IMR-90 (cell line): ENCODE measurements at regions not wholly inside any gene's neighbourhood (a gene's known extent, or its start where the extent isn't known, plus 50 kb on each side); places are given as distances from the start of the nearest gene placed in this dataset.

Experiments
- ATAC-seq: fragments of 200-7000 bp; cut with Tn5 transposase; 2 replicates; pipeline ENCODE4 v1.9.1; 2020; ENCODE audit warnings: low read depth, mild to moderate bottlenecking, moderate library complexity
- BruUV-seq: library from RNA; stranded (reverse); fragments of 400-500 nt; replicated peaks from 2 replicates; lab custom pipeline; 2021; lab: Mats Ljungman, UMichigan
- CTCF ChIA-PET: fragments of 300-600 bp; formaldehyde crosslinking; extraction: SDS; loops from one replicate; lab custom pipeline; 2021; ENCODE audit warnings: antibody characterized with exemption; lab: Yijun Ruan, JAX
- POLR2A ChIA-PET: fragments of 300-600 bp; sonication (Branson Sonifier 250); formaldehyde crosslinking; loops from one replicate; lab custom pipeline; 2022; ENCODE audit warnings: antibody characterized with exemption; ENCODE audit not compliant: unreplicated experiment; lab: Charles Lee
- DNase-seq: peaks from one replicate; pipeline ENCODE4 v3.0.0; 2013
- H2AFZ ChIP-seq: replicated peaks from 2 replicates; pipeline ENCODE3; 2013; ENCODE audit warnings: low read length, mild to moderate bottlenecking; ENCODE audit not compliant: poor library complexity
- H2AK5ac ChIP-seq: 2 replicates; pipeline ENCODE4 v1.6.1; 2013; ENCODE audit warnings: low read depth, low read length, inconsistent platforms
- H2AK9ac ChIP-seq: replicated peaks from 2 replicates; pipeline ENCODE3; 2013; ENCODE audit warnings: mild to moderate bottlenecking, low read depth, low read length, moderate library complexity; ENCODE audit not compliant: poor library complexity
- H2BK120ac ChIP-seq: 2 replicates; pipeline ENCODE4 v1.6.1; 2013; ENCODE audit warnings: low read depth, low read length, inconsistent platforms
- H2BK15ac ChIP-seq: 3 replicates; pipeline ENCODE4 v1.6.1; 2013; ENCODE audit warnings: low read depth, low read length, inconsistent platforms
- H2BK20ac ChIP-seq: 2 replicates; pipeline ENCODE4 v1.6.1; 2013; ENCODE audit warnings: low read depth, mild to moderate bottlenecking, inconsistent platforms, low read length, moderate library complexity
- H2BK5ac ChIP-seq: 2 replicates; pipeline ENCODE4 v1.6.1; 2013; ENCODE audit warnings: mild to moderate bottlenecking, low read depth, low read length, inconsistent platforms; ENCODE audit not compliant: poor library complexity, severe bottlenecking
- H3K14ac ChIP-seq: replicated peaks from 2 replicates; pipeline ENCODE4 v1.6.1; 2013; ENCODE audit warnings: low read depth, low read length, inconsistent platforms
- H3K18ac ChIP-seq: 2 replicates; pipeline ENCODE4 v1.6.1; 2013; ENCODE audit warnings: low read depth, low read length, control low read depth
- H3K23ac ChIP-seq: 2 replicates; pipeline ENCODE4 v1.6.1; 2013; ENCODE audit warnings: low read depth, low read length, inconsistent platforms
- H3K27ac ChIP-seq: 2 replicates; pipeline ENCODE4 v1.5.1; 2013; ENCODE audit warnings: mild to moderate bottlenecking, control low read depth, low read length; ENCODE audit not compliant: insufficient read depth
- H3K27me3 ChIP-seq: 2 replicates; pipeline ENCODE4 v1.6.1; 2013; ENCODE audit warnings: low read length; ENCODE audit not compliant: control insufficient read depth, insufficient read depth
- H3K36me3 ChIP-seq: 2 replicates; pipeline ENCODE4 v1.6.1; 2013; ENCODE audit warnings: low read length, mixed read lengths; ENCODE audit not compliant: control insufficient read depth, insufficient read depth
- H3K4ac ChIP-seq: 2 replicates; pipeline ENCODE4 v1.6.1; 2013; ENCODE audit warnings: low read depth, low read length, inconsistent platforms
- H3K4me1 ChIP-seq: 2 replicates; pipeline ENCODE4 v1.6.1; 2013; ENCODE audit warnings: low read length, mixed read lengths; ENCODE audit not compliant: control insufficient read depth, insufficient read depth
- H3K4me2 ChIP-seq: 2 replicates; pipeline ENCODE4 v1.6.1; 2013; ENCODE audit warnings: low read depth, mild to moderate bottlenecking, control low read depth, low read length, moderate library complexity
- H3K4me3 ChIP-seq: 2 replicates; pipeline ENCODE4 v1.5.1; 2013; ENCODE audit warnings: low read depth, mild to moderate bottlenecking, control low read depth, low read length, moderate library complexity; ENCODE audit not compliant: insufficient read depth
- H3K56ac ChIP-seq: 2 replicates; pipeline ENCODE4 v1.6.1; 2013; ENCODE audit warnings: low read length, inconsistent platforms; ENCODE audit not compliant: insufficient read depth; ENCODE audit errors: extremely low read depth
- H3K79me1 ChIP-seq, 2 experiments: 2 replicates each; pipeline ENCODE4 v1.6.1; 2013; ENCODE audit warnings: low read length in 2 of 2, inconsistent platforms in 1 of 2, low read depth in 1 of 2
- H3K9ac ChIP-seq: 2 replicates; pipeline ENCODE4 v1.6.1; 2013; ENCODE audit warnings: low read depth, low read length, control low read depth
- H3K9me1 ChIP-seq: 2 replicates; pipeline ENCODE4 v1.6.1; 2013; ENCODE audit warnings: low read length, inconsistent platforms; ENCODE audit not compliant: insufficient read depth
- H3K9me3 ChIP-seq: 2 replicates; pipeline ENCODE4 v1.6.1; 2013; ENCODE audit warnings: low read length; ENCODE audit not compliant: control insufficient read depth, insufficient read depth
- H4K20me1 ChIP-seq: 2 replicates; pipeline ENCODE4 v1.6.1; 2013; ENCODE audit warnings: low read length, inconsistent platforms; ENCODE audit not compliant: insufficient read depth
- H4K5ac ChIP-seq: 2 replicates; pipeline ENCODE4 v1.6.1; 2013; ENCODE audit warnings: mild to moderate bottlenecking, low read depth, low read length, control low read depth
- H4K8ac ChIP-seq, 2 experiments: 2 replicates each; pipeline ENCODE4 v1.6.1; 2013; ENCODE audit warnings: low read depth in 2 of 2, low read length in 2 of 2, control low read depth in 1 of 2, inconsistent platforms in 1 of 2
- H4K91ac ChIP-seq: 2 replicates; pipeline ENCODE4 v1.6.1; 2013; ENCODE audit warnings: low read depth, low read length, inconsistent platforms; ENCODE audit not compliant: insufficient read depth
- BHLHE40 ChIP-seq: fragments of 150-350 bp; IDR thresholded peaks from 2 replicates; pipeline ENCODE4 v1.6.1; 2016; ENCODE audit warnings: mild to moderate bottlenecking, low read depth, low read length
- CEBPB ChIP-seq: IDR thresholded peaks from 2 replicates; pipeline ENCODE4 v1.6.1; 2012; ENCODE audit warnings: low read depth, low read length, improper control_type of control experiment
- CHD1 ChIP-seq: IDR thresholded peaks from 2 replicates; pipeline ENCODE4 v1.6.1; 2012; ENCODE audit warnings: low read depth, low read length, improper control_type of control experiment
- CTCF ChIP-seq: conservative IDR thresholded peaks from 2 replicates; pipeline ENCODE4 v1.5.1; 2012; ENCODE audit warnings: mild to moderate bottlenecking, low read depth, low read length, improper control_type of control experiment
- ELK1 ChIP-seq: fragments of 150-350 bp; IDR thresholded peaks from 2 replicates; pipeline ENCODE4 v1.6.1; 2016; ENCODE audit warnings: low read depth, mild to moderate bottlenecking, low read length, moderate library complexity, borderline replicate concordance
- FOS ChIP-seq: fragments of 150-350 bp; IDR thresholded peaks from 2 replicates; pipeline ENCODE4 v1.6.1; 2016; ENCODE audit warnings: low read depth, low read length
- MAFK ChIP-seq: IDR thresholded peaks from 2 replicates; pipeline ENCODE4 v1.6.1; 2012; ENCODE audit warnings: low read depth, low read length, improper control_type of control experiment
- MAZ ChIP-seq: IDR thresholded peaks from 2 replicates; pipeline ENCODE4 v1.6.1; 2012; ENCODE audit warnings: low read depth, mild to moderate bottlenecking, low read length, improper control_type of control experiment, moderate library complexity, borderline replicate concordance
- MXI1 ChIP-seq: IDR thresholded peaks from 2 replicates; pipeline ENCODE4 v1.6.1; 2012; ENCODE audit warnings: low read depth, mild to moderate bottlenecking, low read length, moderate library complexity, borderline replicate concordance
- NFE2L2 ChIP-seq: fragments of 150-350 bp; IDR thresholded peaks from 2 replicates; pipeline ENCODE4 v1.6.1; 2016; ENCODE audit warnings: low read depth, mild to moderate bottlenecking, low read length
- POLR2A ChIP-seq: IDR thresholded peaks from 2 replicates; pipeline ENCODE4 v1.6.1; 2012; ENCODE audit warnings: mild to moderate bottlenecking, low read depth, low read length
- RAD21 ChIP-seq: IDR thresholded peaks from 2 replicates; pipeline ENCODE4 v1.6.1; 2012; ENCODE audit warnings: low read length, improper control_type of control experiment
- RCOR1 ChIP-seq: IDR thresholded peaks from 2 replicates; pipeline ENCODE4 v1.6.1; 2012; ENCODE audit warnings: mild to moderate bottlenecking, low read length, improper control_type of control experiment; ENCODE audit not compliant: insufficient replicate concordance
- RFX5 ChIP-seq: IDR thresholded peaks from 2 replicates; pipeline ENCODE4 v1.8.0; 2012; ENCODE audit warnings: low read depth, mild to moderate bottlenecking, low read length, moderate library complexity
- SMC3 ChIP-seq: fragments of 150-350 bp; IDR thresholded peaks from 2 replicates; pipeline ENCODE4 v1.6.1; 2016; ENCODE audit warnings: low read depth, mild to moderate bottlenecking, antibody characterized with exemption, low read length, moderate library complexity
- USF2 ChIP-seq: fragments of 150-350 bp; IDR thresholded peaks from 2 replicates; pipeline ENCODE4 v1.6.1; 2017; ENCODE audit warnings: mild to moderate bottlenecking, antibody characterized with exemption, low read length, low read depth
- WGBS, 2 experiments: methylation state at CpG; one replicate each; pipeline versions ENCODE4 v1.1.5 to v1.1.7; 2013; ENCODE audit warnings: missing lambda C conversion rate in 2 of 2; ENCODE audit not compliant: insufficient read length in 1 of 2; ENCODE audit errors: extremely low coverage in 2 of 2; 5-methylcytosine and 5-hydroxymethylcytosine counted together
- dilution Hi-C: fragments of 300-500 bp; cut with HindIII; formaldehyde crosslinking; loops from one replicate; pipeline ENCODE4 v1.14.3; 2018; ENCODE audit warnings: low sequenced_read_pairs; ENCODE audit not compliant: unreplicated experiment
- in situ Hi-C: fragments of 300-500 bp; cut with MboI; formaldehyde crosslinking; loops from 3 replicates; pipeline ENCODE4 v1.14.3; 2019; ENCODE audit warnings: low sequenced_read_pairs, inconsistent platforms, mixed read lengths
- intact Hi-C: fragments of 100-400 bp; cut with micrococcal nuclease; formaldehyde crosslinking; loops from 2 replicates; pipeline ENCODE4 v1.10.0; 2022

GRCh38 chr1:214122110-214122509, 134.3 kb downstream of the PROX1 start:
- peaks cover 3% of the 10 kb centered on the region; the same call in 1 of the 2 replicates for H3K27me3 ChIP-seq
- H3K23ac ChIP-seq = no peak overlapping the region
- H4K20me1 ChIP-seq = no peaks in the 10 kb centered on the region
- H3K36me3 ChIP-seq = no peaks in the 10 kb centered on the region
- H3K4me1 ChIP-seq = no peaks in the 10 kb centered on the region
- 92% methylated on average over 2 of the region's 6 CpGs; no CpG with 5 or more reads in 1 of the 2 experiments for WGBS, 2 experiments
- H3K18ac ChIP-seq = no peak overlapping the region
- H3K4me3 ChIP-seq = no peak overlapping the region
- dilution Hi-C loops (no loop called here), in situ Hi-C loops (loop anchor here (10.0 kb wide), 3 partner anchors 747 to 997 kb away; no protein-coding TSS in a partner anchor), intact Hi-C loops (loop anchor here (2.0 to 10.0 kb wide), 3 partner anchors 135 to 1107 kb away; partner anchors contain the start of genes ANGEL2 and PROX1)
- ATAC-seq = no peak
- TF ChIP-seq POLR2A (no peak), CHD1 (no peak), SMC3 (no peak), RAD21 (no peak), CEBPB (no peak), MXI1 (no peak), MAFK (no peak), MAZ (no peak), RCOR1 (no peak), ELK1 (no peak), NFE2L2 (no peak), CTCF (no peak), FOS (no peak), USF2 (no peak), BHLHE40 (no peak), RFX5 (no peak)
- H2AK9ac ChIP-seq = no peak overlapping the region
- no peak overlapping the region for H2BK20ac ChIP-seq
- no peak overlapping the region for H2AK5ac ChIP-seq
- no peak overlapping the region for H4K8ac ChIP-seq
- DNase-seq = no peak
- no TSS peak for BruUV-seq
- H2BK5ac ChIP-seq = no peak overlapping the region
- no peak overlapping the region for H2AFZ ChIP-seq
- H4K91ac ChIP-seq = no peak overlapping the region
- no peaks in the 10 kb centered on the region for H3K9me1 ChIP-seq
- H3K14ac ChIP-seq = no peak overlapping the region
- ChIA-PET CTCF (interaction anchor here (1.1 to 1.8 kb wide), 2 partner anchors 877 to 986 kb away, joined by 3 to 11 read pairs; no protein-coding TSS in a partner anchor), POLR2A (no interaction called here)
- no peak overlapping the region for H3K9ac ChIP-seq
- H4K5ac ChIP-seq = no peak overlapping the region
- no peak overlapping the region for H3K56ac ChIP-seq
- no peak overlapping the region for H3K4me2 ChIP-seq
- H3K9me3 ChIP-seq = peaks cover 6% of the 10 kb centered on the region
- no peak overlapping the region for H3K27ac ChIP-seq
- no peak overlapping the region for H2BK120ac ChIP-seq
- no peaks in the 10 kb centered on the region for H3K79me1 ChIP-seq
- H2BK15ac ChIP-seq = no peak overlapping the region
- H3K4ac ChIP-seq = no peak overlapping the region
